PC-9 (cell line): ENCODE measurements at regions not wholly inside any gene's neighbourhood (a gene's known extent, or its start where the extent isn't known, plus 50 kb on each side); places are given as distances from the start of the nearest gene placed in this dataset.

Experiments used
- EZH2 ChIP-seq: fragments of 200-600 bp; sonication (generic); IDR thresholded peaks from 2 replicates; pipeline ENCODE4 v1.8.0; 2017; ENCODE audit warnings: antibody characterized with exemption, low read depth
- TF ChIP-seq, protein P1 (sequence below): fragments of 200-600 bp; sonication (generic); conservative IDR thresholded peaks from 2 replicates; pipeline ENCODE4 v1.6.1; 2017; ENCODE audit warnings: mixed run types, antibody characterized with exemption, mild to moderate bottlenecking, moderate library complexity

DNA sequence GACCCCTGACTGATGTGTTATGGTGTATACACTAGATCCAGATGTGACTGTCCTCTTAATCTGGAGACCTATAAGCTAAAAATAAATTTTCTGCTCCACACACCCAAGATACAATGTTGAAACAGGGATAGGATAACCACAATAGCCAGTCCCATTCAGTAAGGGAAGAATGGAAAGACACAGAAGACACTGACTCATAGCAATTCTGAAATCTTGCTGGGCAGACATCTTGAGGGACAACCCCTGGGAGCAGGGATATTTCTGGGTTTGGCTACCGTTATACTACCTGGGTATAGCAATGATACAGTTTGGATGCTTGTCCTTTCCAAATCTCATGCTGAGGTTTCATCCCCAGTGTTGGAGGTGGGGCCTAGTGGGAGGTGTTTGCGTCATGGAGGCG, 93.9 kb downstream of the BUD13 start:
- TF ChIP-seq, protein P1, sequence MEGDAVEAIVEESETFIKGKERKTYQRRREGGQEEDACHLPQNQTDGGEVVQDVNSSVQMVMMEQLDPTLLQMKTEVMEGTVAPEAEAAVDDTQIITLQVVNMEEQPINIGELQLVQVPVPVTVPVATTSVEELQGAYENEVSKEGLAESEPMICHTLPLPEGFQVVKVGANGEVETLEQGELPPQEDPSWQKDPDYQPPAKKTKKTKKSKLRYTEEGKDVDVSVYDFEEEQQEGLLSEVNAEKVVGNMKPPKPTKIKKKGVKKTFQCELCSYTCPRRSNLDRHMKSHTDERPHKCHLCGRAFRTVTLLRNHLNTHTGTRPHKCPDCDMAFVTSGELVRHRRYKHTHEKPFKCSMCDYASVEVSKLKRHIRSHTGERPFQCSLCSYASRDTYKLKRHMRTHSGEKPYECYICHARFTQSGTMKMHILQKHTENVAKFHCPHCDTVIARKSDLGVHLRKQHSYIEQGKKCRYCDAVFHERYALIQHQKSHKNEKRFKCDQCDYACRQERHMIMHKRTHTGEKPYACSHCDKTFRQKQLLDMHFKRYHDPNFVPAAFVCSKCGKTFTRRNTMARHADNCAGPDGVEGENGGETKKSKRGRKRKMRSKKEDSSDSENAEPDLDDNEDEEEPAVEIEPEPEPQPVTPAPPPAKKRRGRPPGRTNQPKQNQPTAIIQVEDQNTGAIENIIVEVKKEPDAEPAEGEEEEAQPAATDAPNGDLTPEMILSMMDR = no peak
- no peak for TF ChIP-seq EZH2
